ACHN (cell line): ENCODE measurements at regions not wholly inside any gene's neighbourhood (a gene's known extent, or its start where the extent isn't known, plus 50 kb on each side); places are given as distances from the start of the nearest gene placed in this dataset.

ENCODE experiments used
- DNase-seq: peaks from one replicate; pipeline ENCODE4 v3.0.0-alpha.2; 2015
- in situ Hi-C: cut with HindIII; loops from 2 replicates; pipeline ENCODE4 v1.10.0; 2017; ENCODE audit warnings: low sequenced_read_pairs, low pct_ligation_motif_present, low pct_unique_long_range_greater_than_20kb

GRCh38 chr2:41973871-41974270 is 74.0 kb upstream of the PKDCC start:
- in situ Hi-C loops: no loop called here
- no peak for DNase-seq

DNA sequence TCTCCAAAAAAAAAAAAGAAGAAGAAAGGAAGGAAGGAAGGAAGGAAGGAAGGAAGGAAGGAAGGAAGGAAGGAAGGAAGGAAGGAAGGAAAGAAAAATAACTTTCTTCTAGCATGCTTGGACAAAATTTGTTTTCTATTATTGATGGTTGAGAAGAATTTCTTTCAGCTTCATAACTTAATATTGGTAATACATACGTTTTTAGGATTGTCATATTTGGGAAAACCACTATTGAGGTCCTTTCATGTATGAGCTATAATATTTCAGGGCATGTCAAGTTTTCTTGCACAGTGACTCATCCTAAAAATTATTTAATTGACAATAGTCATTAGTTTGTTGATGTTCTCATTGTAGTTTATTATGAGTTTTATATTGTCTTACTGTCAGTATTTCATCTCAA is 66.4 kb upstream of the PKDCC start:
- no peak for DNase-seq
- in situ Hi-C loops: no loop called here

DNA sequence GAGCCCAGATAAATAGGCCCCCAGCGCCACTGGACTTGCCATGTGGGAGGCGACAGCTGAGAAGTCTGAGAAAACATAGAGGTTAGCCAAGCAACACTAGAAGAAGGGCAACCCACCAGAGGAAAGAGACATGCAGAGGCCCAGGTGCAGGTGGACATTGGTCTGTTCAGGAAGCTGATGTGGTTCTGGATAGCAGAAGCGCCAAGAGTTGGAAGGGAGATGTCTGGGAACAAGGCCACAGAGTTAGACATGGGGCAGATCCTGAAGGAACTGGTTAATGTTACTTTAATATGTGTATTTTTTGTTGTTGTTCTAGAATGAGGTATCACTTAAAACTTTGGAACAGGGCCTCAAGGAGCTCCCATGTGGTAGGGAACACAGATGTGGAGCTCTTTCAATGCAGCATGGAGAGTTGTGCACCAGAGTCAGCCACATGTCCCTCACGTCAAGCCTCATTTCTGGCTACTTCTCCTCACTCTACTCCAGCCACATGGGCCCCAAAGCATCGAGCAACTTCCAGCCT is 62.2 kb upstream of the PKDCC start:
- DNase-seq: no peak
- in situ Hi-C loops: no loop called here

DNA sequence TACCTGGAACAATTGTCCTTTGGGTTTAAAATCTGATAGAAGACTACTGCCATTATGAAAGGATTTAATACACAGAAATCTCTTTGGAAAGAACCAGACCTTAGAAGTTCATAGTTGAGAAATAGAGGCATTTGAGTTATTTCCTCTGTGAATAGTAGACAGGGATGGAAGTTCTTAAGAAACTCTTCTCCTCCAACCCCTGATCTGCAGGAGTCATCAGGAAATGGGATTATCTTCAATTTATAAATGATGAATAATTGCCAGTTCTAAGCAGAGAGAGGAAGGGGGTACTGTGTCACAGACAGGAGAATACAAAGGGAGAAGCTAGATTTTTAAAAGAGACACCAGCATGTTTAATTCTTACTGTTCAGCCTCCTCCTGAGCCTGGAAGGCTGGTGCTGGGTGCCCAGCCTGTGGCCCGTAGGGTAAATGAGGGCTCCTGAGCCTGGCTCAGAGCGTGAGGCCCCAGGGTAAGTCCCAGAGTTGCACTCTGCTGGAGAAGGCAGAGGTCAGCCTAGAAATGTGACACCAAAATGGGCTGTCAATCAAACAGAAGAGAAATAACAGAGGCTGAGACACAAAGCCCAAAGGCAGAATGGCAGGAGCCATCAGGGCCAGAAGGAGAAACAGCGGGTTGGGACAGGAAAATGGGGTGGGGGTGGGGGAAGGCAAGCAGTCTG is 58.2 kb upstream of the PKDCC start:
- in situ Hi-C loops: no loop called here
- no peak for DNase-seq

GRCh38 chr2:41990245-41990644 is 57.6 kb upstream of the PKDCC start:
- in situ Hi-C loops: no loop called here
- no peak for DNase-seq

- DNase-seq: no peak
- in situ Hi-C loops: no loop called here
These were observed 57.1 kb upstream of the PKDCC start for GRCh38 chr2:41990688-41991087.

- in situ Hi-C loops: no loop called here
- DNase-seq: no peak
These were observed 55.7 kb upstream of the PKDCC start for GRCh38 chr2:41992056-41992642.

GRCh38 chr2:41992671-41993434 is 55.0 kb upstream of the PKDCC start:
- in situ Hi-C loops: no loop called here
- no peak for DNase-seq

GRCh38 chr2:41993435-41993925 is 54.3 kb upstream of the PKDCC start:
- DNase-seq: no peak
- in situ Hi-C loops: no loop called here

DNA sequence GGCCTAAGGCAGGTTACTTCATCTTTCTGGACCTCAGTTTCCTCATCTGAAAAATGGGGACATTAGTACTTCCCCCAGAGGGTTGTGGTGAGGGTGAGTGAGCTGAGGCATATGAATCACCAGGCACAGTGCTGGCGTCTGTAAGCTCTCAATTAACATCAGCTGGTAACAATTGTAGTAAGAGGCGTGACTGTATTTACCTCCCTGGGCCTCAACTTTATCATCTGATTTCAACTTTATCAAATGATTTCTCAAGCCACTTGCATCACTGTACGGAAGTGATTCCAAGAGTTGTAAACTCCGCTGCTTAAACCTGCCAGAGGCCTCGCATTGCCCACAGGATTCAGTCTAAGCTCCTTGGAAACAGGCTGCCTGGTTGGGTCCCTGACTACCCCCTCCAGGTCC is 53.6 kb upstream of the PKDCC start:
- in situ Hi-C loops: no loop called here
- no peak for DNase-seq

- DNase-seq: no peak
- in situ Hi-C loops: no loop called here
These were observed 53.2 kb upstream of the PKDCC start for GRCh38 chr2:41994661-41995060.

- in situ Hi-C loops: no loop called here
- DNase-seq: no peak
These were observed 50.3 kb upstream of the PKDCC start for GRCh38 chr2:41997561-41997960.
